A549 (cell line): ENCODE measurements at regions not wholly inside any gene's neighbourhood (a gene's known extent, or its start where the extent isn't known, plus 50 kb on each side); places are given as distances from the start of the nearest gene placed in this dataset.

ENCODE experiments used
- ATAC-seq, 2 experiments: fragments of 200-7000 bp in 1 of 2; fragments of >200 bp in 1 of 2; cut with Nextera tagmentation in 1 of 2; cut with Tn5 transposase in 1 of 2; 3 replicates each; pipeline versions ENCODE4 v1.8.0 to v1.9.1; 2018 to 2020; ENCODE audit warnings: mild to moderate bottlenecking in 1 of 2, moderate library complexity in 1 of 2
- CTCF ChIA-PET: fragments of 300-600 bp; sonication (Branson Sonifier 250); formaldehyde crosslinking; extraction: SDS; loops from one replicate; lab custom pipeline; 2021; ENCODE audit warnings: antibody characterized with exemption, inconsistent platforms; lab: Yijun Ruan, JAX
- POLR2A ChIA-PET: fragments of 350-600 bp; formaldehyde crosslinking; extraction: SDS; loops from one replicate; lab custom pipeline; 2021; ENCODE audit warnings: antibody characterized with exemption, inconsistent platforms; lab: Yijun Ruan, JAX
- DNase-seq, 2 experiments: peaks; one replicate each; pipeline versions ENCODE4 v3.0.0 to v3.0.0-alpha.2; 2011 to 2016; ENCODE audit warnings: low read depth in 1 of 2, low spot score in 1 of 2
- FAIRE-seq: peaks from 2 replicates; lab custom pipeline; 2011; peaks lifted over from hg19 to GRCh38; lab: Jason Lieb, UNC
- H3K27ac ChIP-seq, 2 experiments: fragments of >200 bp; sonication (Bioruptor Twin); formaldehyde crosslinking; 3 replicates each; pipeline ENCODE4 v1.5.1; 2016 to 2017
- H3K4me1 ChIP-seq: fragments of >200 bp; sonication (Bioruptor Twin); formaldehyde crosslinking; 3 replicates; pipeline ENCODE4 v1.6.1; 2016
- H3K4me2 ChIP-seq: fragments of >200 bp; sonication (Bioruptor Twin); formaldehyde crosslinking; 3 replicates; pipeline ENCODE4 v1.6.1; 2016
- H3K4me3 ChIP-seq: fragments of >200 bp; sonication (Bioruptor Twin); formaldehyde crosslinking; 3 replicates; pipeline ENCODE4 v1.5.1; 2016
- H3K9me3 ChIP-seq: fragments of >200 bp; sonication (Bioruptor Twin); formaldehyde crosslinking; 3 replicates; pipeline ENCODE4 v1.6.1; 2016
- BHLHE40 ChIP-seq: IDR thresholded peaks from 2 replicates; pipeline ENCODE4 v1.6.1; 2012; ENCODE audit warnings: low read depth, low read length, inconsistent platforms
- CBX8 ChIP-seq: fragments of 200-600 bp; sonication (generic); IDR thresholded peaks from 2 replicates; pipeline ENCODE4 v1.6.1; 2016
- EHMT2 ChIP-seq: fragments of 200-600 bp; sonication (generic); IDR thresholded peaks from 2 replicates; pipeline ENCODE4 v1.6.1; 2016; ENCODE audit warnings: antibody characterized with exemption, low read depth, mild to moderate bottlenecking, moderate library complexity
- GATA3 ChIP-seq: IDR thresholded peaks from 2 replicates; pipeline ENCODE4 v1.6.1; 2012; ENCODE audit warnings: borderline replicate concordance
- HDAC2 ChIP-seq: fragments of 200-600 bp; sonication (generic); IDR thresholded peaks from 2 replicates; pipeline ENCODE4 v1.6.1; 2016
- HOXA7 ChIP-seq: fragments of 250-450 bp; sonication (Bioruptor Pico); IDR thresholded peaks from 2 replicates; pipeline ENCODE4 v1.5.0; 2020; ENCODE audit warnings: mild to moderate bottlenecking, moderate library complexity
- KDM5A ChIP-seq: fragments of 200-600 bp; sonication (generic); IDR thresholded peaks from 2 replicates; pipeline ENCODE4 v1.6.1; 2016; ENCODE audit warnings: antibody characterized with exemption, mild to moderate bottlenecking
- MAZ ChIP-seq: fragments of 150-350 bp; IDR thresholded peaks from 2 replicates; pipeline ENCODE4 v1.6.1; 2014; ENCODE audit warnings: antibody characterized with exemption, low read depth, low read length, borderline replicate concordance
- NPAS2 ChIP-seq: fragments of 250-450 bp; sonication (Bioruptor Pico); IDR thresholded peaks from 2 replicates; pipeline ENCODE4 v1.8.0; 2022; ENCODE audit warnings: mild to moderate bottlenecking, moderate library complexity, borderline replicate concordance
- POLR2AphosphoS2 ChIP-seq: conservative IDR thresholded peaks from 2 replicates; pipeline ENCODE4 v1.6.1; 2012; ENCODE audit warnings: low read length, improper control_type of control experiment, inconsistent platforms
- RARB ChIP-seq: fragments of 250-450 bp; sonication (Bioruptor Pico); IDR thresholded peaks from 2 replicates; pipeline ENCODE4 v1.8.0; 2021; ENCODE audit warnings: mild to moderate bottlenecking, moderate library complexity
- ZFP36 ChIP-seq: fragments of 450-650 bp; IDR thresholded peaks from 2 replicates; pipeline ENCODE4 v1.6.1; 2014; ENCODE audit warnings: borderline replicate concordance; ENCODE audit not compliant: partially characterized antibody
- ZNF302 ChIP-seq: fragments of 250-450 bp; sonication (Bioruptor Pico); IDR thresholded peaks from 2 replicates; pipeline ENCODE4 v1.9.0; 2021; ENCODE audit warnings: inconsistent platforms, mild to moderate bottlenecking, moderate library complexity
- WGBS: methylation state at CpG from one replicate; pipeline ENCODE4 v1.1.6; 2017; ENCODE audit errors: missing lambda C conversion rate; 5-methylcytosine and 5-hydroxymethylcytosine counted together
- TF ChIP-seq, protein P1 (sequence below): fragments of 450-650 bp; IDR thresholded peaks from 2 replicates; pipeline ENCODE4 v1.6.1; 2014; ENCODE audit warnings: antibody characterized with exemption
- TF ChIP-seq, protein P2 (sequence below): fragments of 250-450 bp; sonication (Bioruptor Pico); IDR thresholded peaks from 2 replicates; pipeline ENCODE4 v1.5.0; 2021; ENCODE audit warnings: mild to moderate bottlenecking, moderate library complexity, borderline replicate concordance
- TF ChIP-seq, protein P3 (sequence below): IDR thresholded peaks from 2 replicates; pipeline ENCODE4 v1.6.1; 2012
- TF ChIP-seq, protein P4 (sequence below): fragments of 150-350 bp; IDR thresholded peaks from 2 replicates; pipeline ENCODE4 v1.6.1; 2014; ENCODE audit warnings: low read depth, mild to moderate bottlenecking, low read length
- TF ChIP-seq, protein P5 (sequence below): fragments of >200 bp; sonication (Bioruptor Twin); formaldehyde crosslinking; IDR thresholded peaks from 3 replicates; pipeline ENCODE4 v1.5.1; 2016

DNA sequence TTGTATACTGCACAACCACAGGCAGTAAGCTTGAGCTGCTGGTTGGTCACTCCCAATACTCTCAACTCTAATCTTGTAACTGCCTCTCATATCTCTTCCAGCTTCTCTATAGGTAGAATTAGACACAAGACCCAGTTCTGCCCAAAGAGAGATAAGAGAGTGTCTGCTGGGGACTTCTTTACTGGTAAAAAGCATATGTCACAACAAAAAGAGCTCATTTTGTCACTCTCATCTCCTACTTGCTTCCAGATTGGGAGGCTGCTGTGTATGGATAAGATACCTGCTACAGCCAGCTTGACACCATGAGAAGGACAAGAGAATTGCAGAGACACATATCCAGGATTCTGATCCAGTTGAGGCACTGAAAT lies 165.2 kb downstream of the PTH2R start:
- no peak for ATAC-seq
- CTCF ChIA-PET, result no interaction called here
- Histone ChIP-seq H3K4me1 (no peaks in the 10 kb centered on the region), H3K4me3 (no peak overlapping the region), H3K9me3 (no peaks in the 10 kb centered on the region), H3K4me2 (no peak overlapping the region), H3K27ac (no peak overlapping the region)
- DNase-seq, result no peak
- POLR2A ChIA-PET, result no interaction called here
- FAIRE-seq, result no peak
- TF ChIP-seq MAZ (no peak), GATA3 (no peak), CBX8 (no peak), EHMT2 (no peak), NPAS2 (no peak), KDM5A (no peak), POLR2AphosphoS2 (no peak), BHLHE40 (no peak), ZFP36 (no peak), HDAC2 (no peak)
- TF ChIP-seq, protein P1, sequence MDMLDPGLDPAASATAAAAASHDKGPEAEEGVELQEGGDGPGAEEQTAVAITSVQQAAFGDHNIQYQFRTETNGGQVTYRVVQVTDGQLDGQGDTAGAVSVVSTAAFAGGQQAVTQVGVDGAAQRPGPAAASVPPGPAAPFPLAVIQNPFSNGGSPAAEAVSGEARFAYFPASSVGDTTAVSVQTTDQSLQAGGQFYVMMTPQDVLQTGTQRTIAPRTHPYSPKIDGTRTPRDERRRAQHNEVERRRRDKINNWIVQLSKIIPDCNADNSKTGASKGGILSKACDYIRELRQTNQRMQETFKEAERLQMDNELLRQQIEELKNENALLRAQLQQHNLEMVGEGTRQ, result no peak
- TF ChIP-seq, protein P2, sequence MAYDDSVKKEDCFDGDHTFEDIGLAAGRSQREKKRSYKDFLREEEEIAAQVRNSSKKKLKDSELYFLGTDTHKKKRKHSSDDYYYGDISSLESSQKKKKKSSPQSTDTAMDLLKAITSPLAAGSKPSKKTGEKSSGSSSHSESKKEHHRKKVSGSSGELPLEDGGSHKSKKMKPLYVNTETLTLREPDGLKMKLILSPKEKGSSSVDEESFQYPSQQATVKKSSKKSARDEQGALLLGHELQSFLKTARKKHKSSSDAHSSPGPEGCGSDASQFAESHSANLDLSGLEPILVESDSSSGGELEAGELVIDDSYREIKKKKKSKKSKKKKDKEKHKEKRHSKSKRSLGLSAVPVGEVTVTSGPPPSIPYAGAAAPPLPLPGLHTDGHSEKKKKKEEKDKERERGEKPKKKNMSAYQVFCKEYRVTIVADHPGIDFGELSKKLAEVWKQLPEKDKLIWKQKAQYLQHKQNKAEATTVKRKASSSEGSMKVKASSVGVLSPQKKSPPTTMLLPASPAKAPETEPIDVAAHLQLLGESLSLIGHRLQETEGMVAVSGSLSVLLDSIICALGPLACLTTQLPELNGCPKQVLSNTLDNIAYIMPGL (CRISPR knock-in tag), result no peak
- TF ChIP-seq, protein P3, sequence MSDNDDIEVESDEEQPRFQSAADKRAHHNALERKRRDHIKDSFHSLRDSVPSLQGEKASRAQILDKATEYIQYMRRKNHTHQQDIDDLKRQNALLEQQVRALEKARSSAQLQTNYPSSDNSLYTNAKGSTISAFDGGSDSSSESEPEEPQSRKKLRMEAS, result no peak

DNA sequence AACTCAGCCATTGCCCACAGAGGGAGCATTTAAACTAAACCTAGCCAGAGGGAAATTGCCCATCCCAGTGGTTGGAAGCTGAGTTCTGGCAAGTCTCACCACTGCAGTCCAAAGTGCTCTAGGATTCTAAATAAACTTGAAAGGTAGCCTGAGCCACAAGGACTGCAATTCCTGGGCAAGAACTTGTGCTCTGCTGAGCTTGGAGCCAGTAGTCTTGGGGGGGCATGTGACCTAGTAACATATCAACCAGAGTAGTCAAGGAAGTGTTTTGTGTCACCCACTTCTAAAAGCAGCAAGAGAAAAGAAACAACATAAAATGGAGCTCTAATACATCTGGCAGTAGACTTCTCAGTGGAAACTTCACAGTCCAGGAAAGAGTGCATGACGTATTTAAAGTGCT lies 167.0 kb downstream of the PTH2R start:
- WGBS, result 38% methylated on average over 1 of the region's 1 CpG
- ChIA-PET CTCF (no interaction called here), POLR2A (no interaction called here)
- no peak for FAIRE-seq
- H3K4me1 ChIP-seq, result no peaks in the 10 kb centered on the region
- ATAC-seq, result no peak
- H3K4me2 ChIP-seq, result no peak overlapping the region
- DNase-seq, result no peak
- no peak overlapping the region for H3K4me3 ChIP-seq
- TF ChIP-seq, protein P4, sequence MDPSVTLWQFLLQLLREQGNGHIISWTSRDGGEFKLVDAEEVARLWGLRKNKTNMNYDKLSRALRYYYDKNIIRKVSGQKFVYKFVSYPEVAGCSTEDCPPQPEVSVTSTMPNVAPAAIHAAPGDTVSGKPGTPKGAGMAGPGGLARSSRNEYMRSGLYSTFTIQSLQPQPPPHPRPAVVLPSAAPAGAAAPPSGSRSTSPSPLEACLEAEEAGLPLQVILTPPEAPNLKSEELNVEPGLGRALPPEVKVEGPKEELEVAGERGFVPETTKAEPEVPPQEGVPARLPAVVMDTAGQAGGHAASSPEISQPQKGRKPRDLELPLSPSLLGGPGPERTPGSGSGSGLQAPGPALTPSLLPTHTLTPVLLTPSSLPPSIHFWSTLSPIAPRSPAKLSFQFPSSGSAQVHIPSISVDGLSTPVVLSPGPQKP, result no peak
- TF ChIP-seq BHLHE40, result no peak
- TF ChIP-seq ZNF302 (CRISPR knock-in tag), result no peak
- TF ChIP-seq POLR2AphosphoS2, result no peak
- no peak for TF ChIP-seq HOXA7 (CRISPR knock-in tag)
- peaks cover 3% of the 10 kb centered on the region; the same call in 1 of the 3 replicates for H3K9me3 ChIP-seq
- no peak overlapping the region for H3K27ac ChIP-seq

DNA sequence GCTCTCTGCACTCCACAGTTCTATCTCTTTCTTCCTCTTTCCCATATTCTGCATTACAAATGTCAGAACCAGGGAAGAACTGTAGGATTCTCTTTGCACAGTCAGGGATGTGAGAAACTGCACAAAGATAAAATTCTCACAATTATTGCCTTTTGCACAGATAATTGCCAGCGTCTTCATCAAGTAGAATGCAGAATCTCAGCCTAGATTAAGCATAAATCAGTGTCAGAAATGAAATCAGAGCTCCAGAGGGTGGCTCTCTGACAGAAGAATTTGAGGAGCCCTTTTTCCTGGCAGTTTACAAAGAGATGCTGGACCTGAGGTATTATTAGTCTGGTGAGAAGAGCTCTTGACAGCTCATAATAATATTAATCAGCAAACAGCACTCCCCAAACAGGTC lies 173.1 kb downstream of the PTH2R start:
- H3K27ac ChIP-seq, result no peak overlapping the region
- DNase-seq, result no peak
- peaks cover 3% of the 10 kb centered on the region; the same call in 1 of the 3 replicates for H3K9me3 ChIP-seq
- ChIA-PET CTCF (no interaction called here), POLR2A (no interaction called here)
- 5% methylated on average over 1 of the region's 1 CpG for WGBS
- no peak for ATAC-seq
- FAIRE-seq, result no peak
- H3K4me2 ChIP-seq, result no peak overlapping the region
- no peak overlapping the region for H3K4me3 ChIP-seq
- no peak for TF ChIP-seq RARB (CRISPR knock-in tag)
- no peak for TF ChIP-seq NPAS2
- TF ChIP-seq, protein P5, sequence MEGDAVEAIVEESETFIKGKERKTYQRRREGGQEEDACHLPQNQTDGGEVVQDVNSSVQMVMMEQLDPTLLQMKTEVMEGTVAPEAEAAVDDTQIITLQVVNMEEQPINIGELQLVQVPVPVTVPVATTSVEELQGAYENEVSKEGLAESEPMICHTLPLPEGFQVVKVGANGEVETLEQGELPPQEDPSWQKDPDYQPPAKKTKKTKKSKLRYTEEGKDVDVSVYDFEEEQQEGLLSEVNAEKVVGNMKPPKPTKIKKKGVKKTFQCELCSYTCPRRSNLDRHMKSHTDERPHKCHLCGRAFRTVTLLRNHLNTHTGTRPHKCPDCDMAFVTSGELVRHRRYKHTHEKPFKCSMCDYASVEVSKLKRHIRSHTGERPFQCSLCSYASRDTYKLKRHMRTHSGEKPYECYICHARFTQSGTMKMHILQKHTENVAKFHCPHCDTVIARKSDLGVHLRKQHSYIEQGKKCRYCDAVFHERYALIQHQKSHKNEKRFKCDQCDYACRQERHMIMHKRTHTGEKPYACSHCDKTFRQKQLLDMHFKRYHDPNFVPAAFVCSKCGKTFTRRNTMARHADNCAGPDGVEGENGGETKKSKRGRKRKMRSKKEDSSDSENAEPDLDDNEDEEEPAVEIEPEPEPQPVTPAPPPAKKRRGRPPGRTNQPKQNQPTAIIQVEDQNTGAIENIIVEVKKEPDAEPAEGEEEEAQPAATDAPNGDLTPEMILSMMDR, result no peak
- TF ChIP-seq, protein P2 (CRISPR knock-in tag), result no peak
- H3K4me1 ChIP-seq, result no peaks in the 10 kb centered on the region
